ENCODE measurements at regions not wholly inside any gene's neighbourhood (a gene's known extent, or its start where the extent isn't known, plus 50 kb on each side); places are given as distances from the start of the nearest gene placed in this dataset.

DNA sequence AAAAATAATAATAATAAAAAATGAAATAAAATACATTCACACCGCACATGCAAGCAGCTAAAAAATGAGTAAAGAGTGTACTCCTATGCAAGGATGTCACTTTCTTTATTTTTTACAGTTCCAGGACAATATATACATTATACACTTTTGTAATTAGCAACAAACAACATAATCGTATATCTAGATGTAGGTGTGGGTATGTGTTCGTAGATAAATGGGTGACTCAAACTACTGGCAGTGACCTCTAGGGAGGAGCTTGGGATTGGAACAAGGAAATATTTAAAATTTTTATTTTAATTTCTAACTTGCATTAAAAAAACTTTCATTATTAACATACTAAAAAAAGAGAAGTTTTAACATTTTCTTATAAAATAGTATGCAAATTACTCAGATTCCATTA lies 86.1 kb upstream of the MYLIP start:
- H3K36me3 Mint-ChIP-seq, result no peaks in the 10 kb centered on the region
- no CpG with 5 or more reads among the region's 3 CpGs for WGBS (ENCODE audit: insufficient coverage)
- H3K27ac Mint-ChIP-seq, result no peak overlapping the region

DNA sequence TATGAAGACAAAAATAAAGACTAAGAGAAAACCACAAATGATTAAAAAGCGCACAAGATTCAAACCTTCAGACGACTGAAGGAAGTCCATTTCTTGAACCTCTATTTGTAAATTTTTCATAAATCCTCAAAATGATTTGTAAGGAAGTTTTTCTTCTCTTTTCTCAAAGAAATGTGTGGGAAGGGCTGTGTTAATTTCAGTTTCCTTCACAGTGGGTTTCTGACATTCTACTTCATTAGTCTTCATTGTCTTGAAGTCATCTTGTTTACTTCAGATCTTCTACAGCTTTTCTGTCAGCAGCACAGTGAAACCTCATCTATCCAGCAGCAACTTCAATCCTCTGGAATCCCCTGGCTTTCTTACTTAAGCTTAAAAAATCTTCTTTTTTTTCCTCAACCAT lies 87.6 kb upstream of the MYLIP start:
- Mint-ChIP-seq H3K27ac (no peak overlapping the region), H3K36me3 (no peaks in the 10 kb centered on the region), H3K9me3 (peaks cover 2 to 8% (median 6%) of the 10 kb centered on the region in 7 donors), H3K4me3 (no peak overlapping the region), H3K4me1 (peaks cover 8% of the 10 kb centered on the region), H3K27me3 (ENCODE audit: low read depth in 3 of 3) (no peaks in the 10 kb centered on the region)
- intact Hi-C loops (cut with micrococcal nuclease), result no loop called here
- H4K20me1 ChIP-seq (ENCODE audit: insufficient read depth, low read length), result no peaks in the 10 kb centered on the region
- H3K27me3 ChIP-seq (ENCODE audit: control insufficient read depth in 2 of 2, insufficient read depth in 2 of 2, low read length in 2 of 2), result no peaks in the 10 kb centered on the region
- peaks cover 5 to 7% of the 10 kb centered on the region in 2 donors for H3K4me1 ChIP-seq (ENCODE audit: control insufficient read depth in 1 of 2, insufficient read depth in 2 of 2, low read length in 2 of 2)
- peaks cover 0 to 11% of the 10 kb centered on the region in 2 donors for H3K9me3 ChIP-seq (replicated peaks in 1 of 2; ENCODE audit: control insufficient read depth in 1 of 2, insufficient read depth in 1 of 2, low read length in 2 of 2)
- H3K9ac ChIP-seq (ENCODE audit: insufficient read depth, low read length, poor library complexity, severe bottlenecking), result no peak overlapping the region
- DNase-seq, result no peak
- no peak overlapping the region for H3K4me2 ChIP-seq (replicated peaks; ENCODE audit: extremely low read depth, low read length, poor library complexity, severe bottlenecking)
- TF ChIP-seq, protein P1, sequence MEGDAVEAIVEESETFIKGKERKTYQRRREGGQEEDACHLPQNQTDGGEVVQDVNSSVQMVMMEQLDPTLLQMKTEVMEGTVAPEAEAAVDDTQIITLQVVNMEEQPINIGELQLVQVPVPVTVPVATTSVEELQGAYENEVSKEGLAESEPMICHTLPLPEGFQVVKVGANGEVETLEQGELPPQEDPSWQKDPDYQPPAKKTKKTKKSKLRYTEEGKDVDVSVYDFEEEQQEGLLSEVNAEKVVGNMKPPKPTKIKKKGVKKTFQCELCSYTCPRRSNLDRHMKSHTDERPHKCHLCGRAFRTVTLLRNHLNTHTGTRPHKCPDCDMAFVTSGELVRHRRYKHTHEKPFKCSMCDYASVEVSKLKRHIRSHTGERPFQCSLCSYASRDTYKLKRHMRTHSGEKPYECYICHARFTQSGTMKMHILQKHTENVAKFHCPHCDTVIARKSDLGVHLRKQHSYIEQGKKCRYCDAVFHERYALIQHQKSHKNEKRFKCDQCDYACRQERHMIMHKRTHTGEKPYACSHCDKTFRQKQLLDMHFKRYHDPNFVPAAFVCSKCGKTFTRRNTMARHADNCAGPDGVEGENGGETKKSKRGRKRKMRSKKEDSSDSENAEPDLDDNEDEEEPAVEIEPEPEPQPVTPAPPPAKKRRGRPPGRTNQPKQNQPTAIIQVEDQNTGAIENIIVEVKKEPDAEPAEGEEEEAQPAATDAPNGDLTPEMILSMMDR (IDR thresholded peaks at IDR 0.05), result no peak
- no peak overlapping the region for H2AFZ ChIP-seq (ENCODE audit: insufficient read depth, low read depth, low read length, poor library complexity, severe bottlenecking)
- no peak overlapping the region for H3K27ac ChIP-seq (ENCODE audit: low read depth in 1 of 2, low read length in 2 of 2)
- WGBS (ENCODE audit: insufficient coverage), result no CpG with 5 or more reads among the region's 2 CpGs
- H3K36me3 ChIP-seq (replicated peaks in 1 of 2; ENCODE audit: control insufficient read depth in 1 of 2, insufficient read depth in 2 of 2, low read length in 2 of 2), result no peaks in the 10 kb centered on the region
- H3K79me2 ChIP-seq (ENCODE audit: insufficient read depth, low read length), result no peaks in the 10 kb centered on the region
- no peak overlapping the region for H3K4me3 ChIP-seq (replicated peaks in 1 of 3; ENCODE audit: low read depth in 2 of 3, low read length in 3 of 3)

More for the DNA sequence above, 86.1 kb upstream of the MYLIP start:
- Histone ChIP-seq H3K9me3 (replicated peaks in 1 of 2; ENCODE audit: control insufficient read depth in 1 of 2, insufficient read depth in 1 of 2, low read length in 2 of 2) (peaks cover 0 to 11% of the 10 kb centered on the region in 2 donors), H3K4me3 (replicated peaks in 1 of 3; ENCODE audit: low read depth in 2 of 3, low read length in 3 of 3) (no peak overlapping the region), H4K20me1 (ENCODE audit: insufficient read depth, low read length) (no peaks in the 10 kb centered on the region), H3K4me1 (ENCODE audit: control insufficient read depth in 1 of 2, insufficient read depth in 2 of 2, low read length in 2 of 2) (peaks cover 5 to 7% of the 10 kb centered on the region in 2 donors), H3K9ac (ENCODE audit: insufficient read depth, low read length, poor library complexity, severe bottlenecking) (no peak overlapping the region), H3K27ac (ENCODE audit: low read depth in 1 of 2, low read length in 2 of 2) (no peak overlapping the region), H3K79me2 (ENCODE audit: insufficient read depth, low read length) (no peaks in the 10 kb centered on the region), H3K4me2 (replicated peaks; ENCODE audit: extremely low read depth, low read length, poor library complexity, severe bottlenecking) (peak overlapping the region; percentile 14), H2AFZ (ENCODE audit: insufficient read depth, low read depth, low read length, poor library complexity, severe bottlenecking) (peak overlapping the region; percentile 36), H3K27me3 (ENCODE audit: control insufficient read depth in 2 of 2, insufficient read depth in 2 of 2, low read length in 2 of 2) (no peaks in the 10 kb centered on the region), H3K36me3 (replicated peaks in 1 of 2; ENCODE audit: control insufficient read depth in 1 of 2, insufficient read depth in 2 of 2, low read length in 2 of 2) (no peaks in the 10 kb centered on the region)
- no peaks in the 10 kb centered on the region for H3K27me3 Mint-ChIP-seq (ENCODE audit: low read depth in 3 of 3)
- intact Hi-C loops (cut with micrococcal nuclease), result no loop called here
- H3K4me1 Mint-ChIP-seq, result peaks cover 8% of the 10 kb centered on the region
- DNase-seq, result no peak
- peaks cover 2 to 8% (median 6%) of the 10 kb centered on the region in 7 donors for H3K9me3 Mint-ChIP-seq
- TF ChIP-seq, protein P1 (IDR thresholded peaks at IDR 0.05), result no peak
- no peak overlapping the region for H3K4me3 Mint-ChIP-seq

All from CD14-positive monocyte (primary cell).